Gastroesophageal sphincter (tissue), 3 donors: ENCODE measurements at regions not wholly inside any gene's neighbourhood (a gene's known extent, or its start where the extent isn't known, plus 50 kb on each side); places are given as distances from the start of the nearest gene placed in this dataset.

ENCODE experiments used
- CTCF ChIP-seq, 4 experiments: fragments of 200-600 bp in 2 of 4; fragments of 450-650 bp in 2 of 4; sonication (generic) in 1 of 4; IDR thresholded peaks; one replicate each; pipeline ENCODE4 v1.5.1; 2017 to 2019; ENCODE audit warnings: antibody characterized with exemption in 4 of 4, mild to moderate bottlenecking in 2 of 4, moderate library complexity in 2 of 4
- POLR2AphosphoS5 ChIP-seq: sonication (generic); formaldehyde crosslinking; IDR thresholded peaks from one replicate; pipeline ENCODE4 v1.6.1; 2017; ENCODE audit warnings: antibody characterized with exemption

GRCh38 chr2:76564734-76565133 is 854.0 kb upstream of the GCFC2 start:
- TF ChIP-seq POLR2AphosphoS5 (no peak), CTCF (IDR thresholded peaks at IDR 0.05) (no peak)
